ENCODE measurements at regions not wholly inside any gene's neighbourhood (a gene's known extent, or its start where the extent isn't known, plus 50 kb on each side); places are given as distances from the start of the nearest gene placed in this dataset.

GRCh38 chr6:26195924-26196845 lies 109.0 kb downstream of the HFE start:
- intact Hi-C loops (cut with micrococcal nuclease) = loop anchor here (1.0 to 5.0 kb wide), 2 partner anchors 21 to 139 kb away; a partner anchor contains a TSS

GRCh38 chr6:26196846-26197635 lies 109.8 kb downstream of the HFE start:
- intact Hi-C loops (cut with micrococcal nuclease) = loop anchor here (5.0 kb wide), 1 partner anchor 140 kb away; a partner anchor contains a TSS

GRCh38 chr6:26197636-26197932 lies 110.4 kb downstream of the HFE start:
- intact Hi-C loops (cut with micrococcal nuclease) = loop anchor here (5.0 kb wide), 1 partner anchor 140 kb away; a partner anchor contains a TSS

GRCh38 chr6:26197933-26198721 lies 110.9 kb downstream of the HFE start:
- intact Hi-C loops (cut with micrococcal nuclease) = loop anchor here (2.0 to 5.0 kb wide), 2 partner anchors 75 to 141 kb away; a partner anchor contains a TSS

- intact Hi-C loops (cut with micrococcal nuclease) = loop anchor here (1.0 to 5.0 kb wide), 8 partner anchors 9 to 141 kb away; a partner anchor contains a TSS
Observed at GRCh38 chr6:26198722-26199056, 111.5 kb downstream of the HFE start.

GRCh38 chr6:26199057-26199772 lies 112.0 kb downstream of the HFE start:
- intact Hi-C loops (cut with micrococcal nuclease) = loop anchor here (1.0 to 5.0 kb wide), 8 partner anchors 10 to 142 kb away; a partner anchor contains a TSS

GRCh38 chr6:26199773-26200764 lies 112.8 kb downstream of the HFE start:
- intact Hi-C loops (cut with micrococcal nuclease) = loop anchor here (1.0 to 5.0 kb wide), 8 partner anchors 11 to 143 kb away; a partner anchor contains a TSS

GRCh38 chr6:26200918-26201721 lies 113.9 kb downstream of the HFE start:
- intact Hi-C loops (cut with micrococcal nuclease) = no loop called here

GRCh38 chr6:26202201-26202611 lies 115.0 kb downstream of the HFE start:
- intact Hi-C loops (cut with micrococcal nuclease) = no loop called here

GRCh38 chr6:26202811-26203583 lies 115.8 kb downstream of the HFE start:
- intact Hi-C loops (cut with micrococcal nuclease) = no loop called here

GRCh38 chr6:26204332-26205160 lies 117.3 kb downstream of the HFE start:
- intact Hi-C loops (cut with micrococcal nuclease) = loop anchor here (1.0 to 2.0 kb wide), 5 partner anchors 12 to 171 kb away; a partner anchor contains a TSS

- intact Hi-C loops (cut with micrococcal nuclease) = loop anchor here (2.0 kb wide), 2 partner anchors 36 to 46 kb away; a partner anchor contains a TSS
Observed at GRCh38 chr6:26205161-26205624, 118.0 kb downstream of the HFE start.

GRCh38 chr6:26205625-26206574 lies 118.7 kb downstream of the HFE start:
- intact Hi-C loops (cut with micrococcal nuclease) = loop anchor here (2.0 kb wide), 2 partner anchors 35 to 45 kb away; a partner anchor contains a TSS

- intact Hi-C loops (cut with micrococcal nuclease) = no loop called here
Observed at GRCh38 chr6:26206868-26207801, 119.9 kb downstream of the HFE start.
